Mesothelial cell of epicardium (in vitro differentiated cells): ENCODE measurements at regions not wholly inside any gene's neighbourhood (a gene's known extent, or its start where the extent isn't known, plus 50 kb on each side); places are given as distances from the start of the nearest gene placed in this dataset.
A peak's percentile ranks its signal among the peaks of the same experiment; 100 is the strongest.

Experiments
- DNase-seq, 2 experiments: peaks; one replicate each; pipeline ENCODE4 v3.0.0; 2021; ENCODE audit warnings: low spot score in 2 of 2; ENCODE audit not compliant: unreplicated experiment in 2 of 2
- H3K27ac Mint-ChIP-seq: 2 replicates; pipeline ENCODE4 v1.8.0; 2021; ENCODE audit warnings: mixed read lengths
- H3K27me3 Mint-ChIP-seq: 2 replicates; pipeline ENCODE4 v1.8.0; 2021; ENCODE audit warnings: low read depth, mixed read lengths
- H3K36me3 Mint-ChIP-seq: 2 replicates; pipeline ENCODE4 v1.8.0; 2021; ENCODE audit warnings: mixed read lengths
- H3K4me1 Mint-ChIP-seq: 2 replicates; pipeline ENCODE4 v1.8.0; 2021; ENCODE audit warnings: mixed read lengths
- H3K4me3 Mint-ChIP-seq: 2 replicates; pipeline ENCODE4 v1.8.0; 2021; ENCODE audit warnings: mild to moderate bottlenecking, moderate library complexity, mixed read lengths
- H3K9me3 Mint-ChIP-seq: 2 replicates; pipeline ENCODE4 v1.8.0; 2021; ENCODE audit warnings: mixed read lengths
- CTCF ChIP-seq: fragments of 200-600 bp; sonication (generic); IDR thresholded peaks from one replicate; pipeline ENCODE4 v1.5.0; 2021; ENCODE audit warnings: antibody characterized with exemption; ENCODE audit not compliant: unreplicated experiment

DNA sequence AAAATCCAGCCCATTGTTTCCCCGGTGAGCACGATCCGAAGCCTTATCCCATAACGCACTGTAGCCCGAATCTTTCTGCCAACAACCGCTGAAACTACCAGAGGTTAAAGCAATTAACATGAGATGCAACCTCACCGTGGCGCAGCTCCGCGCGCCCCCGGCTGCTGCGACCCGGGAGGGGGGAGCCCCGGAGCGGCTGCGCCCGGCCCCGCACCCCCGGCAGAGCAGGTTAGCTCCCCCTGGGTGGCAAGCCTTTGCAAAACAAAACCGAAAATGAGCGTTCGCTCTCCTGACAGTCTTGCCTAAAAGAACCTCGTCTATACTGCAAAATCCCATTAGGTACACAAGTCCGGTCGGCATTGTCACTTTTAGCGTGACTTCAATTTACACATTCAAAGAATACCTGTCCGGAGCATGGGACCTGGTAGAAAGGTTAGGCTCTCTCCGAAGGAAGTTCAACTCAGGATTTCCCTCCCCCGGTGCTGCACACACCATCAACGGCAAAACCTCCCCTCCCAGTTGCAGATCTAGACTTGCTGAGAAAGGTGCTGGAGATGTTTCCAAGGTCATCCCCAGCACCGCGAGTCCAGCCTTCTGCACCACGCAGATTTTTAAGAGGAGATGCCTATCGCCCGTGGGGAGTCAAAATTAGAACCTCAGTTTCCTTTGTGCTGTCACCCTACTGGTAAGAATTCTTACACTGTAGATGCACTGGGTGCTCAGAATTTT lies 107.5 kb downstream of the ZNF281 start:
- peaks cover 7% of the 10 kb centered on the region for H3K4me1 Mint-ChIP-seq
- DNase-seq, result peak in 1 of 2 experiments; percentile 43
- no peaks in the 10 kb centered on the region for H3K9me3 Mint-ChIP-seq
- H3K4me3 Mint-ChIP-seq, result peak overlapping the region; percentile 69
- no peaks in the 10 kb centered on the region for H3K36me3 Mint-ChIP-seq
- H3K27me3 Mint-ChIP-seq, result peaks cover 38% of the 10 kb centered on the region
- TF ChIP-seq CTCF, result no peak
- no peak overlapping the region for H3K27ac Mint-ChIP-seq

DNA sequence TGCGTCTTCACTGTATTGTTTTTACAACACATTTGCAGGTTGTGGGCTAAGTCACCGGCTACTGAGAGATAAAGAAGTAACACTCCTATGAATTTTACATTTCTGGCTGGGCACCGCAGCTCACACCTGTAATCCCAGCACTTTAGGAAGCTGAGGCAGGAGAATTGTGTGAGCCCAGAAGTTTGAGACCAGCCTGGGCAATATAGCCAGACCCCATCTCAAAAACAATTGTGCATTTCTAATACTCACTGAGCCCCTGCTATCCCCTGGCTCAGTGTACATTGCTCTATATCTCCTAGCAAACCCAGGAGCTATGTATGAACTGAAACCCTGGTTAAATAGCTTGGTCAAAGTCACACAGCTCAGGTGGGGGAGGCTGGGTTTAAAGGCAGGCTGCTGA lies 108.7 kb downstream of the ZNF281 start:
- no peak overlapping the region for H3K27ac Mint-ChIP-seq
- H3K36me3 Mint-ChIP-seq, result no peaks in the 10 kb centered on the region
- no peaks in the 10 kb centered on the region for H3K9me3 Mint-ChIP-seq
- no peak for TF ChIP-seq CTCF
- H3K4me3 Mint-ChIP-seq, result no peak overlapping the region
- peaks cover 38% of the 10 kb centered on the region for H3K27me3 Mint-ChIP-seq
- no peak for DNase-seq
- H3K4me1 Mint-ChIP-seq, result peaks cover 7% of the 10 kb centered on the region

DNA sequence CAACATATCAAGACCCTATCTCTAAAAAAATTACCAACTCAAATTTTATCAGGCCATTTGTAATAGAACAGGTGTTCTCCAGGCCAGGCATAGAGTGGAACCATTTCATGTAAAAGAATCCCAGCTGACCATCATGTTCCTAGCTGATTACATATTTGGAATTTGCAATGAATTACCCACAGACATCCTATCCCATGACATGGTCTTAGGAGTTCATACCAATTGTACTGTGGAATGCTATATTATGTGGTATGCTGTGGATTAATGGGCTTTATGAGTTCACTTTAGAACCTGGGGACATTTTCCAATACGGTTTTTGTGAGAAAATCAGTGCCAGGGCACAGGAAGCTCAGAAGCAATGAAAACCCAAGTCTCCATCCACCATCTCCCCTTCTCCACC lies 110.3 kb downstream of the ZNF281 start:
- peaks cover 7% of the 10 kb centered on the region for H3K4me1 Mint-ChIP-seq
- H3K4me3 Mint-ChIP-seq, result no peak overlapping the region
- no peaks in the 10 kb centered on the region for H3K9me3 Mint-ChIP-seq
- H3K27me3 Mint-ChIP-seq, result peaks cover 33% of the 10 kb centered on the region
- H3K36me3 Mint-ChIP-seq, result no peaks in the 10 kb centered on the region
- no peak for TF ChIP-seq CTCF
- no peak overlapping the region for H3K27ac Mint-ChIP-seq
- DNase-seq, result no peak

- peaks cover 26% of the 10 kb centered on the region for H3K27me3 Mint-ChIP-seq
- H3K9me3 Mint-ChIP-seq, result no peaks in the 10 kb centered on the region
- H3K4me3 Mint-ChIP-seq, result no peak overlapping the region
- H3K36me3 Mint-ChIP-seq, result no peaks in the 10 kb centered on the region
- H3K4me1 Mint-ChIP-seq, result peaks cover 7% of the 10 kb centered on the region
- DNase-seq, result no peak
- TF ChIP-seq CTCF, result no peak
- no peak overlapping the region for H3K27ac Mint-ChIP-seq
Measured at GRCh38 chr1:200298242-200298641, 111.6 kb downstream of the ZNF281 start.

GRCh38 chr1:200296091-200296661 lies 113.7 kb downstream of the ZNF281 start:
- H3K27ac Mint-ChIP-seq, result no peak overlapping the region
- no peaks in the 10 kb centered on the region for H3K4me1 Mint-ChIP-seq
- DNase-seq, result no peak
- TF ChIP-seq CTCF, result no peak
- H3K36me3 Mint-ChIP-seq, result no peaks in the 10 kb centered on the region
- H3K4me3 Mint-ChIP-seq, result no peak overlapping the region
- no peaks in the 10 kb centered on the region for H3K9me3 Mint-ChIP-seq
- H3K27me3 Mint-ChIP-seq, result peaks cover 14% of the 10 kb centered on the region
